ENCODE measurements at regions not wholly inside any gene's neighbourhood (a gene's known extent, or its start where the extent isn't known, plus 50 kb on each side); places are given as distances from the start of the nearest gene placed in this dataset.

DNA sequence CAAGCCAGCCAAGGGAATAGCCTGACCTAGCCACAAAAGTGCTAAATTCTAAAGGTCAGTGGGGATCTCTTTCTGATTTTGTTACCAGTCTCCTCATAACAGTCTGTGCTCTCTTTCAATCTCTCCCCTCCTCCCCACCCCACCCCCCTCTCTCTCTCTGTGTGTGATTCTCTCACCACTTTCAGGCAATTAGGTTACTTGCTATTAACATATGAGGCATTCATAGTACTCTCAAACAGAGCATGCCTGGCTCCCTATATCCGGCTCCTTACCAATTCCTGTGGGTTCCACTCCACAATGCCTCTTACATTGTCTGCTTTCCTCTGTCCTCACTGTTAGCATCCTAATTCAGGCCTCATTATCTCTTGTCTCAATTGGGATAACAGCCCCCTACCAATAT, 464.3 kb upstream of the DEPDC1 start:
- H3K4me3 Mint-ChIP-seq: no peak overlapping the region
- Histone ChIP-seq H3K4me1 (ENCODE audit: insufficient read depth, low read length) (no peaks in the 10 kb centered on the region), H3K9me3 (ENCODE audit: control insufficient read depth in 1 of 2, insufficient read depth in 1 of 2, low read length in 2 of 2) (peaks cover 0 to 10% of the 10 kb centered on the region in 2 experiments), H3K27me3 (ENCODE audit: control insufficient read depth in 1 of 2, insufficient read depth in 2 of 2, low read length in 2 of 2) (no peaks in the 10 kb centered on the region), H3K4me3 (ENCODE audit: low read length) (no peak overlapping the region), H3K27ac (ENCODE audit: low read depth in 1 of 2, low read length in 2 of 2) (no peak overlapping the region), H3K36me3 (ENCODE audit: insufficient read depth, low read length) (no peaks in the 10 kb centered on the region)
- ChIA-PET POLR2A (no interaction called here), CTCF (no interaction called here)
- TF ChIP-seq, protein P1, sequence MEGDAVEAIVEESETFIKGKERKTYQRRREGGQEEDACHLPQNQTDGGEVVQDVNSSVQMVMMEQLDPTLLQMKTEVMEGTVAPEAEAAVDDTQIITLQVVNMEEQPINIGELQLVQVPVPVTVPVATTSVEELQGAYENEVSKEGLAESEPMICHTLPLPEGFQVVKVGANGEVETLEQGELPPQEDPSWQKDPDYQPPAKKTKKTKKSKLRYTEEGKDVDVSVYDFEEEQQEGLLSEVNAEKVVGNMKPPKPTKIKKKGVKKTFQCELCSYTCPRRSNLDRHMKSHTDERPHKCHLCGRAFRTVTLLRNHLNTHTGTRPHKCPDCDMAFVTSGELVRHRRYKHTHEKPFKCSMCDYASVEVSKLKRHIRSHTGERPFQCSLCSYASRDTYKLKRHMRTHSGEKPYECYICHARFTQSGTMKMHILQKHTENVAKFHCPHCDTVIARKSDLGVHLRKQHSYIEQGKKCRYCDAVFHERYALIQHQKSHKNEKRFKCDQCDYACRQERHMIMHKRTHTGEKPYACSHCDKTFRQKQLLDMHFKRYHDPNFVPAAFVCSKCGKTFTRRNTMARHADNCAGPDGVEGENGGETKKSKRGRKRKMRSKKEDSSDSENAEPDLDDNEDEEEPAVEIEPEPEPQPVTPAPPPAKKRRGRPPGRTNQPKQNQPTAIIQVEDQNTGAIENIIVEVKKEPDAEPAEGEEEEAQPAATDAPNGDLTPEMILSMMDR (IDR thresholded peaks at IDR 0.05): no peak
- no peak overlapping the region for H3K27ac Mint-ChIP-seq
- peaks cover 11% of the 10 kb centered on the region for H3K9me3 Mint-ChIP-seq
- DNase-seq: no peak
- ATAC-seq (ENCODE audit: poor library complexity): no peak
- H3K36me3 Mint-ChIP-seq (ENCODE audit: low read depth): no peaks in the 10 kb centered on the region
- H3K27me3 Mint-ChIP-seq: no peaks in the 10 kb centered on the region
- intact Hi-C loops (cut with DNase I, micrococcal nuclease): no loop called here
- H3K4me1 Mint-ChIP-seq (ENCODE audit: low read depth): no peaks in the 10 kb centered on the region

DNA sequence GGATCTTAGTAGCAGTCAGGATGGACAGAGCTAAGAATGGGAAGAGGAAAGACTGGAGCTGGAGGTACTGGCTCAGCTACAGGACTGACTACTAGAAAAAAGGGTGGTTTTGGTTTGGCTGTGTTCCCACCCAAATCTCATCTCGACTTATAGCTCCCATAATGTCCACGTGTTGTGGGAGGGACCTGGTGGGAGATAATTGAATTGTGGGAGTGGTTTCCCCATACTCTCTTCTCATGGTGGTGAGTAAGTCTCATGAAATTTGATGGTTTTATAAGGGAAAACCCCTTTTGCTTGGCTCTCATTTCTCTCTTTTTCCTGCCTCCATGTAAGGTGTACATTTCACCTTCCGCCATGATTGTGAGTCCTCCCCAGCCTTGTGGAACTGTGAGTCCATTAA, 466.5 kb upstream of the DEPDC1 start:
- TF ChIP-seq, protein P1 (IDR thresholded peaks at IDR 0.05): no peak

DNA sequence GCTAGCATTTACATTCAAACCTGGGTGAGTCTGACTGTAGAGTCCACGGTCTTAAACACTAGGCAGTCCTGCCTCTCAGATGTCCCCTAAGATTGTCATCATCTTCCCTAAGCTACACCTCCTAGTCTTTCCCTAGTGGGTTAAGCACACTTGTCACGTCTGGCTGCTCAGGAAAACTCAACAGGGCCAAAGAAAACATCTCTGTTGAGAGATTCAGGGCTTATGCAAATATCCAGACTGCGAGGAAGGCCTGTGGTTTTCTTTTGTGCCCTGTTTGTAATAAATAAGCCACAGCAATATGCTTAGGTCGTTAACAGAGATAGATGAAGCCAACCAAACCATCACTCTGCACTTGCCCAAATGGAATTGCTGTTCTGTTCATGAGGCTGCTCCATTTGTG, 472.6 kb upstream of the DEPDC1 start:
- no peak for DNase-seq

More for the DNA sequence above, 466.5 kb upstream of the DEPDC1 start:
- no peak for ATAC-seq (ENCODE audit: poor library complexity)
- H3K4me1 ChIP-seq (ENCODE audit: insufficient read depth, low read length): no peaks in the 10 kb centered on the region
- Mint-ChIP-seq H3K9me3 (peaks cover 11% of the 10 kb centered on the region), H3K27ac (no peak overlapping the region), H3K4me1 (ENCODE audit: low read depth) (no peaks in the 10 kb centered on the region), H3K36me3 (ENCODE audit: low read depth) (no peaks in the 10 kb centered on the region), H3K27me3 (no peaks in the 10 kb centered on the region), H3K4me3 (no peak overlapping the region)
- no peaks in the 10 kb centered on the region for H3K36me3 ChIP-seq (ENCODE audit: insufficient read depth, low read length)
- no peak overlapping the region for H3K4me3 ChIP-seq (ENCODE audit: low read length)
- no peak for DNase-seq
- peaks cover 0 to 10% of the 10 kb centered on the region in 2 experiments for H3K9me3 ChIP-seq (ENCODE audit: control insufficient read depth in 1 of 2, insufficient read depth in 1 of 2, low read length in 2 of 2)
- intact Hi-C loops (cut with DNase I, micrococcal nuclease): no loop called here
- no peaks in the 10 kb centered on the region for H3K27me3 ChIP-seq (ENCODE audit: control insufficient read depth in 1 of 2, insufficient read depth in 2 of 2, low read length in 2 of 2)
- ChIA-PET CTCF (no interaction called here), POLR2A (no interaction called here)
- no peak overlapping the region for H3K27ac ChIP-seq (ENCODE audit: low read depth in 1 of 2, low read length in 2 of 2)

More for the DNA sequence above, 472.6 kb upstream of the DEPDC1 start:
- Mint-ChIP-seq H3K36me3 (ENCODE audit: low read depth) (no peaks in the 10 kb centered on the region), H3K27me3 (no peaks in the 10 kb centered on the region), H3K4me3 (no peak overlapping the region), H3K27ac (no peak overlapping the region), H3K4me1 (ENCODE audit: low read depth) (no peaks in the 10 kb centered on the region), H3K9me3 (peaks cover 7% of the 10 kb centered on the region)
- Histone ChIP-seq H3K27ac (ENCODE audit: low read depth in 1 of 2, low read length in 2 of 2) (no peak overlapping the region), H3K4me1 (ENCODE audit: insufficient read depth, low read length) (no peaks in the 10 kb centered on the region), H3K36me3 (ENCODE audit: insufficient read depth, low read length) (no peaks in the 10 kb centered on the region), H3K9me3 (ENCODE audit: control insufficient read depth in 1 of 2, insufficient read depth in 1 of 2, low read length in 2 of 2) (peaks cover 0 to 4% of the 10 kb centered on the region in 2 experiments), H3K27me3 (ENCODE audit: control insufficient read depth in 1 of 2, insufficient read depth in 2 of 2, low read length in 2 of 2) (no peaks in the 10 kb centered on the region), H3K4me3 (ENCODE audit: low read length) (no peak overlapping the region)
- no peak for ATAC-seq (ENCODE audit: poor library complexity)
- TF ChIP-seq, protein P1 (IDR thresholded peaks at IDR 0.05): no peak
- POLR2A ChIA-PET: no interaction called here
- CTCF ChIA-PET: no interaction called here
- intact Hi-C loops (cut with DNase I, micrococcal nuclease): no loop called here
